ENCODE measurements at regions not wholly inside any gene's neighbourhood (a gene's known extent, or its start where the extent isn't known, plus 50 kb on each side); places are given as distances from the start of the nearest gene placed in this dataset.
"Not testable (repeated sequence)": the region's sequence is repeated elsewhere in the genome, so short reads cannot be mapped to it uniquely, and the experiment has no call there.

DNA sequence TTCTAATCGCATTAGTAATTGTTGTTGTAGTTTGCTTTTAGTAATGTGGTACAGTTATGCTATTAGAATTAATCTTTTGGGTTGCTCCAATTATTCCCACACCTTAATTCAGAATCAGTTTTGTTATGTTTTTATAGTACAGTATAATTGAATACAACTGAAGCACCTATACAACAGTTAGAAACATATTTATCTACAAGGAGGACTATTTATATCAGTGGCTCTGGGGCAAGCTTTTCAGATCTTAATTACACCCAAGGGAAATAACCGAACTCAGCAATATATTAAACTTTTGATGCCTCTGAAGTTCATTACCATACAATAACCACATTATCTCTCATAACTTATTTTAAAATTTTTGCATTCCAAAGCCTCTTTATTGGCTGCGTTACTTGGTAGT, 74.4 kb downstream of the LHX9 start:
- Histone ChIP-seq H3K4me2 (ENCODE audit: low read length) (no peak overlapping the region), H3K9me3 (ENCODE audit: insufficient read depth, low read length) (no peaks in the 10 kb centered on the region), H2AFZ (ENCODE audit: low read depth, low read length) (no peak overlapping the region), H3K9ac (ENCODE audit: low read length) (no peak overlapping the region), H3K4me3 (ENCODE audit: low read length) (no peak overlapping the region), H3K4me1 (ENCODE audit: low read length) (no peaks in the 10 kb centered on the region; the same call in 1 of the 2 replicates), H3K27ac (ENCODE audit: low read length) (no peak overlapping the region), H3K79me2 (ENCODE audit: low read length) (no peaks in the 10 kb centered on the region), H4K20me1 (ENCODE audit: insufficient read depth, low read length) (no peaks in the 10 kb centered on the region), H3K36me3 (replicated peaks; ENCODE audit: low read depth, low read length) (no peaks in the 10 kb centered on the region), H3K27me3 (ENCODE audit: low read depth, low read length) (no peaks in the 10 kb centered on the region)
- TF ChIP-seq, protein P1, sequence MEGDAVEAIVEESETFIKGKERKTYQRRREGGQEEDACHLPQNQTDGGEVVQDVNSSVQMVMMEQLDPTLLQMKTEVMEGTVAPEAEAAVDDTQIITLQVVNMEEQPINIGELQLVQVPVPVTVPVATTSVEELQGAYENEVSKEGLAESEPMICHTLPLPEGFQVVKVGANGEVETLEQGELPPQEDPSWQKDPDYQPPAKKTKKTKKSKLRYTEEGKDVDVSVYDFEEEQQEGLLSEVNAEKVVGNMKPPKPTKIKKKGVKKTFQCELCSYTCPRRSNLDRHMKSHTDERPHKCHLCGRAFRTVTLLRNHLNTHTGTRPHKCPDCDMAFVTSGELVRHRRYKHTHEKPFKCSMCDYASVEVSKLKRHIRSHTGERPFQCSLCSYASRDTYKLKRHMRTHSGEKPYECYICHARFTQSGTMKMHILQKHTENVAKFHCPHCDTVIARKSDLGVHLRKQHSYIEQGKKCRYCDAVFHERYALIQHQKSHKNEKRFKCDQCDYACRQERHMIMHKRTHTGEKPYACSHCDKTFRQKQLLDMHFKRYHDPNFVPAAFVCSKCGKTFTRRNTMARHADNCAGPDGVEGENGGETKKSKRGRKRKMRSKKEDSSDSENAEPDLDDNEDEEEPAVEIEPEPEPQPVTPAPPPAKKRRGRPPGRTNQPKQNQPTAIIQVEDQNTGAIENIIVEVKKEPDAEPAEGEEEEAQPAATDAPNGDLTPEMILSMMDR (IDR thresholded peaks at IDR 0.05; ENCODE audit: low read depth, low read length): no peak
- TF ChIP-seq EZH2phosphoT487 (IDR thresholded peaks at IDR 0.05; ENCODE audit: low read depth): no peak

DNA sequence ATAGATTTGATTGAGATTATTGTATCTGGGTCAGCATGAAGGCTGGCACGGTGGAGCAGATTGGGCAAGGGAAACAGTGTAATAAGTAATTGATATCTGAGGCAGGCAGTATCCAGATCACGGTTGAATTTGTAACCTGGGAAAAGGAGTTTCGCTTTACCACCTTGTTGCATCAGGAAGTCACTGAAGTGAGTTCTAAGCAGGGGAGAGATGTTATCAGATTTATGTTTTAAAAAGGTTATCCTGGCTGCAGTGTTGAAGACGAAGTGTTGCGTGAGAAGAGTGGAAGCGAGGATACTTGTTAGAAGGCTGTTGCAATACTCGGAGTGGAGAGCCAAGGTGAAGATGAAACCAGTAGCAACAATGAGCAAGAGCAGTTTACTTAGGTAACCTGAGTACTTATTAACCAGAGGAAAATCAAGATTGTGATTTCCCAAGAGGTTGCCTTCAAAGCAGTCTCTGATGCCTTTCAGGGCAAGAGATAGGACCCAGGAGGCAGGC, 77.8 kb downstream of the LHX9 start:
- H3K9ac ChIP-seq (ENCODE audit: low read length): no peak overlapping the region
- H3K4me2 ChIP-seq (ENCODE audit: low read length): no peak overlapping the region

DNA sequence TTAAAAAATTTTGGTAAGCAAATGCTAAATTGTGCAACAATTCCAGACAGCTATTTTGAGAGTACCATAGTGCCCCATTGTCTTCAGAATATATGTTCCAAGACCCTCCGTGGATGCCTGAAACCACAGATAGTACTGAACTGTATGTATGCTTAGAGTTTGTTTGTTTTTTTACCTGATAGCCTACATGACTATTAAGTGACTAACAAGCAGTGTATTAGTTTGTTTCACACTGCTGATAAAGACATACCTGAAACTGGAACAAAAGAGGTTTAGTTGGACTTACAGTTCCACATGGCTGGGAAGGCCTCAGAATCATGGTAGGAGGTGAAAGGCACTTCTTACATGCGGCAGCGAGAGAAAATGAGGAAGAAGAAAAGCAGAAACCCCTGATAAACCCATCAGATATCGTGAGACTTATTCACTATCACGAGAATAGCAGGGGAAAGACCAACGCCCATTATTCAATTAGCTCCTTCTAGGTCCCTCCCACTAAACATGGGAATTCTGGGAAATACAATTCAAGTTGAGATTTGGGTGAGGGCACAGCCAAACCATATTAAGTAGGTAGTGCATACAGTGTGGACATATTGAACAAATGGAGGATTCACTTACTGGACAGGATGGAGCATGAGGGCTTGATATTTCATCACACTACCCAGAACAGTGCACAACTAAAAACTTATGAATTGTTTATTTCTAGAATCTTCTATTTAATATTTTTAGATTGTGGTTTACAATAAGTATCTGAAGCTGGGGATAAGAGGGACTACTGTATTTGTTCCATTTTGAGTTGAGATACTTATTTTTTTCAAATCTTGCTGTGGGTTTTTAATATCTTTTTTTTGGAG, 78.5 kb downstream of the LHX9 start:
- H2AFZ ChIP-seq (ENCODE audit: low read depth, low read length): no peak overlapping the region
- H3K9ac ChIP-seq (ENCODE audit: low read length): no peak overlapping the region
- no peak overlapping the region for H3K27ac ChIP-seq (ENCODE audit: low read length)
- H3K36me3 ChIP-seq (replicated peaks; ENCODE audit: low read depth, low read length): no peaks in the 10 kb centered on the region
- H3K79me2 ChIP-seq (ENCODE audit: low read length): no peaks in the 10 kb centered on the region
- no peaks in the 10 kb centered on the region for H3K9me3 ChIP-seq (ENCODE audit: insufficient read depth, low read length)
- H3K27me3 ChIP-seq (ENCODE audit: low read depth, low read length): no peaks in the 10 kb centered on the region
- no peaks in the 10 kb centered on the region for H3K4me1 ChIP-seq (ENCODE audit: low read length)
- no peak overlapping the region for H3K4me2 ChIP-seq (ENCODE audit: low read length)
- no peak for TF ChIP-seq EZH2phosphoT487 (IDR thresholded peaks at IDR 0.05; ENCODE audit: low read depth)
- TF ChIP-seq, protein P1 (IDR thresholded peaks at IDR 0.05; ENCODE audit: low read depth, low read length): no peak
- H3K4me3 ChIP-seq (ENCODE audit: low read length): no peak overlapping the region
- H4K20me1 ChIP-seq (ENCODE audit: insufficient read depth, low read length): no peaks in the 10 kb centered on the region

More for the DNA sequence above, 77.8 kb downstream of the LHX9 start:
- Histone ChIP-seq H3K27ac (ENCODE audit: low read length) (no peak overlapping the region), H4K20me1 (ENCODE audit: insufficient read depth, low read length) (no peaks in the 10 kb centered on the region), H3K9me3 (ENCODE audit: insufficient read depth, low read length) (no peaks in the 10 kb centered on the region), H3K36me3 (replicated peaks; ENCODE audit: low read depth, low read length) (no peaks in the 10 kb centered on the region), H3K4me1 (ENCODE audit: low read length) (no peaks in the 10 kb centered on the region), H2AFZ (ENCODE audit: low read depth, low read length) (no peak overlapping the region), H3K27me3 (ENCODE audit: low read depth, low read length) (no peaks in the 10 kb centered on the region), H3K4me3 (ENCODE audit: low read length) (no peak overlapping the region), H3K79me2 (ENCODE audit: low read length) (no peaks in the 10 kb centered on the region)
- TF ChIP-seq, protein P1 (IDR thresholded peaks at IDR 0.05; ENCODE audit: low read depth, low read length): no peak
- TF ChIP-seq EZH2phosphoT487 (IDR thresholded peaks at IDR 0.05; ENCODE audit: low read depth): no peak

DNA sequence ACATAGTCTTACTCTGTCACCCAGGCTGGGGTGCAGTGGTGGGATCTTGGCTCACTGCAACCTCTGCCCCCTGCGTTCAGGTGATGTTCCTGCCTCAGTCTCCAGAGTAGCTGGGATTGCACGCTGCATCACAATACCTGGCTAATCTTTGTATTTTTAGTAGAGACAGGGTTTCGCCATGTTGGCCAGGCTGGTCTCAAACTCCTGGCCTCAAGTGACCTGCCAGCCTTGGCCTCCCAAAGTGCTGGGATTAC, 79.0 kb downstream of the LHX9 start:
- not testable (repeated sequence) for H3K4me1 ChIP-seq (ENCODE audit: low read length); H3K79me2 ChIP-seq (ENCODE audit: low read length); H3K9me3 ChIP-seq (ENCODE audit: insufficient read depth, low read length); H4K20me1 ChIP-seq (ENCODE audit: insufficient read depth, low read length); H3K9ac ChIP-seq (ENCODE audit: low read length); H3K27ac ChIP-seq (ENCODE audit: low read length); H3K4me3 ChIP-seq (ENCODE audit: low read length); H3K36me3 ChIP-seq (replicated peaks; ENCODE audit: low read depth, low read length); H3K27me3 ChIP-seq (ENCODE audit: low read depth, low read length); H2AFZ ChIP-seq (ENCODE audit: low read depth, low read length); H3K4me2 ChIP-seq (ENCODE audit: low read length)
